ENCODE measurements at regions not wholly inside any gene's neighbourhood (a gene's known extent, or its start where the extent isn't known, plus 50 kb on each side); places are given as distances from the start of the nearest gene placed in this dataset.

DNA sequence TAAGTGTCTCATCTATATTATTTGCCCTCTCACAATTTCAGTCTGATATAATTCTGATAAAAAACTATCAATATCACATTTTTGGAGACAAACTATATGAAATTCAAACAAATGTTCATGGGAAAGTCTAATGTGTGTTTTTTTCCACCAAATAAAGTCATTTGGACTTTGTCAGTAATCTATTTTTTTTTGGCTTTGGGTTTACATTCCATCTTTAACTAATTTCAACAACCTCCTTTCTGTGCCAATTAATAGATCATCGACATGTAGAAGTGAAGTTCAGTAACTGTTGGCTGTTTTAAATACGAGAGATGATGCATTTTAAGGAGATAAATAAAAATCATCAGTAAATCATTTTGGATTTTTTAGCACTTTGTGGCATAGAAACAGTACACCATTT, 1623.0 kb upstream of the ACVR2A start:
- TF ChIP-seq ZSCAN23 (tag by site-specific recombination; IDR thresholded peaks at IDR 0.05) (no peak), CTCF (tag by site-specific recombination; IDR thresholded peaks at IDR 0.05) (no peak), ZNF510 (tag by site-specific recombination; IDR thresholded peaks at IDR 0.05; ENCODE audit: insufficient replicate concordance) (no peak), ZBTB11 (tag by site-specific recombination; conservative IDR thresholded peaks at IDR 0.05; ENCODE audit: low read depth) (no peak), ZNF274 (IDR thresholded peaks at IDR 0.05; ENCODE audit: low read length) (no peak), ZNF274 (tag by site-specific recombination; IDR thresholded peaks at IDR 0.05; ENCODE audit: borderline replicate concordance) (no peak), MYNN (tag by site-specific recombination; IDR thresholded peaks at IDR 0.05; ENCODE audit: borderline replicate concordance) (no peak), ZNF138 (tag by site-specific recombination; IDR thresholded peaks at IDR 0.05; ENCODE audit: borderline replicate concordance) (no peak), ZFP41 (tag by site-specific recombination; IDR thresholded peaks at IDR 0.05; ENCODE audit: borderline replicate concordance) (no peak), ZNF221 (tag by site-specific recombination; IDR thresholded peaks at IDR 0.05; ENCODE audit: borderline replicate concordance) (no peak), ZNF202 (tag by site-specific recombination; IDR thresholded peaks at IDR 0.05; ENCODE audit: borderline replicate concordance) (no peak), PRDM10 (tag by site-specific recombination; IDR thresholded peaks at IDR 0.05) (no peak), ZNF23 (tag by site-specific recombination; IDR thresholded peaks at IDR 0.05; ENCODE audit: borderline replicate concordance) (no peak), ZNF292 (tag by site-specific recombination; IDR thresholded peaks at IDR 0.05; ENCODE audit: borderline replicate concordance, low read depth) (no peak)
- TF ChIP-seq, protein P1, sequence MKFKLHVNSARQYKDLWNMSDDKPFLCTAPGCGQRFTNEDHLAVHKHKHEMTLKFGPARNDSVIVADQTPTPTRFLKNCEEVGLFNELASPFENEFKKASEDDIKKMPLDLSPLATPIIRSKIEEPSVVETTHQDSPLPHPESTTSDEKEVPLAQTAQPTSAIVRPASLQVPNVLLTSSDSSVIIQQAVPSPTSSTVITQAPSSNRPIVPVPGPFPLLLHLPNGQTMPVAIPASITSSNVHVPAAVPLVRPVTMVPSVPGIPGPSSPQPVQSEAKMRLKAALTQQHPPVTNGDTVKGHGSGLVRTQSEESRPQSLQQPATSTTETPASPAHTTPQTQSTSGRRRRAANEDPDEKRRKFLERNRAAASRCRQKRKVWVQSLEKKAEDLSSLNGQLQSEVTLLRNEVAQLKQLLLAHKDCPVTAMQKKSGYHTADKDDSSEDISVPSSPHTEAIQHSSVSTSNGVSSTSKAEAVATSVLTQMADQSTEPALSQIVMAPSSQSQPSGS (tag by site-specific recombination; IDR thresholded peaks at IDR 0.05; ENCODE audit: low read depth), result no peak

Measured in HEK293 (cell line).